GM12878 (cell line): ENCODE measurements at regions not wholly inside any gene's neighbourhood (a gene's known extent, or its start where the extent isn't known, plus 50 kb on each side); places are given as distances from the start of the nearest gene placed in this dataset.
A peak's percentile ranks its signal among the peaks of the same experiment; 100 is the strongest.

Experiments used
- ASH2L ChIP-seq: fragments of 300-600, 200-600 bp; sonication (generic); IDR thresholded peaks from 2 replicates; pipeline ENCODE4 v1.6.1; 2017; ENCODE audit warnings: low read depth, mild to moderate bottlenecking, borderline replicate concordance
- ATF7 ChIP-seq: fragments of 450-650 bp; IDR thresholded peaks from 2 replicates; pipeline ENCODE4 v1.6.1; 2016; ENCODE audit warnings: low read depth, mild to moderate bottlenecking
- BHLHE40 ChIP-seq, 2 experiments: fragments of 450-650 bp in 1 of 2; IDR thresholded peaks; 2 replicates each; pipeline ENCODE4 v1.6.1; 2011 to 2017; ENCODE audit warnings: low read depth in 2 of 2, borderline replicate concordance in 1 of 2, improper control_type of control experiment in 1 of 2, low read length in 1 of 2, mild to moderate bottlenecking in 1 of 2
- BMI1 ChIP-seq: fragments of 450-650 bp; IDR thresholded peaks from 2 replicates; pipeline ENCODE4 v1.6.1; 2016; ENCODE audit warnings: mild to moderate bottlenecking, moderate library complexity, borderline replicate concordance
- CBX3 ChIP-seq: fragments of 200-600 bp; sonication (generic); IDR thresholded peaks from 2 replicates; pipeline ENCODE4 v1.6.1; 2016; ENCODE audit warnings: low read depth, borderline replicate concordance
- ETV6 ChIP-seq, 2 experiments: fragments of 450-650 bp in 1 of 2; IDR thresholded peaks in 1 of 2; conservative IDR thresholded peaks in 1 of 2; 2 replicates each; pipeline ENCODE4 v1.6.1; 2014; ENCODE audit warnings: antibody characterized with exemption in 1 of 2, borderline replicate concordance in 1 of 2, low read depth in 1 of 2, mild to moderate bottlenecking in 1 of 2, moderate library complexity in 1 of 2
- GATAD2B ChIP-seq: fragments of 450-650 bp; conservative IDR thresholded peaks from 2 replicates; pipeline ENCODE4 v1.6.1; 2017; ENCODE audit warnings: low read depth, mild to moderate bottlenecking, moderate library complexity
- HDAC6 ChIP-seq: fragments of 200-600 bp; sonication (generic); IDR thresholded peaks from one replicate; pipeline ENCODE4 v1.8.0; 2017; ENCODE audit warnings: antibody characterized with exemption; ENCODE audit not compliant: unreplicated experiment
- HDGF ChIP-seq: fragments of 450-650 bp; IDR thresholded peaks from 2 replicates; pipeline ENCODE4 v1.6.1; 2016; ENCODE audit warnings: antibody characterized with exemption
- MXI1 ChIP-seq: fragments of 150-350 bp; IDR thresholded peaks from 2 replicates; pipeline ENCODE4 v1.6.1; 2011; ENCODE audit warnings: low read depth, mild to moderate bottlenecking, inconsistent platforms, low read length, improper control_type of control experiment
- MYC ChIP-seq: IDR thresholded peaks from 2 replicates; pipeline ENCODE4 v1.6.1; 2011; ENCODE audit warnings: mild to moderate bottlenecking, low read length, moderate library complexity, inconsistent platforms; ENCODE audit not compliant: insufficient read depth, insufficient replicate concordance, insufficient read length, severe bottlenecking
- NFIC ChIP-seq: IDR thresholded peaks from 2 replicates; pipeline ENCODE4 v1.6.1; 2012; ENCODE audit warnings: low read depth, mild to moderate bottlenecking, inconsistent platforms, low read length, moderate library complexity
- PRDM15 ChIP-seq: fragments of 450-650 bp; formaldehyde crosslinking; IDR thresholded peaks from 2 replicates; pipeline ENCODE4 v1.4.0; 2020; ENCODE audit warnings: mild to moderate bottlenecking, moderate library complexity
- RAD21 ChIP-seq: IDR thresholded peaks from 2 replicates; pipeline ENCODE4 v1.6.1; 2011; ENCODE audit warnings: mild to moderate bottlenecking, low read depth, low read length, moderate library complexity; ENCODE audit not compliant: insufficient read depth
- RB1 ChIP-seq: fragments of 450-650 bp; formaldehyde crosslinking; IDR thresholded peaks from 2 replicates; pipeline ENCODE4 v1.6.1; 2017; ENCODE audit warnings: mild to moderate bottlenecking, borderline replicate concordance
- RBBP5 ChIP-seq: fragments of 200-600 bp; sonication (generic); conservative IDR thresholded peaks from 2 replicates; pipeline ENCODE4 v1.6.1; 2016
- RELA ChIP-seq: fragments of 450-650 bp; IDR thresholded peaks from 2 replicates; pipeline ENCODE4 v1.8.0; 2014; ENCODE audit warnings: borderline replicate concordance; ENCODE audit not compliant: partially characterized antibody
- SKIL ChIP-seq: fragments of 450-650 bp; IDR thresholded peaks from 2 replicates; pipeline ENCODE4 v1.6.1; 2017; ENCODE audit warnings: mild to moderate bottlenecking, low read depth, inconsistent platforms; ENCODE audit not compliant: poor library complexity, severe bottlenecking
- SMAD5 ChIP-seq: IDR thresholded peaks from 2 replicates; pipeline ENCODE4 v1.6.1; 2016; ENCODE audit warnings: antibody characterized with exemption, low read depth
- STAT1 ChIP-seq: fragments of 450-650 bp; conservative IDR thresholded peaks from 2 replicates; pipeline ENCODE4 v1.6.1; 2014; ENCODE audit warnings: antibody characterized with exemption, mild to moderate bottlenecking
- SUPT20H ChIP-seq: IDR thresholded peaks from 2 replicates; pipeline ENCODE4 v1.6.1; 2011; ENCODE audit warnings: low read depth, mild to moderate bottlenecking, low read length, moderate library complexity, borderline replicate concordance; ENCODE audit not compliant: control insufficient read depth
- SUZ12 ChIP-seq: fragments of 200-600 bp; sonication (generic); IDR thresholded peaks from one replicate; pipeline ENCODE4 v1.6.1; 2018; ENCODE audit warnings: antibody characterized with exemption, mild to moderate bottlenecking; ENCODE audit not compliant: unreplicated experiment
- TAF1 ChIP-seq: IDR thresholded peaks from 2 replicates; pipeline ENCODE4 v1.6.1; 2011; ENCODE audit warnings: mild to moderate bottlenecking, low read depth, low read length, borderline replicate concordance
- TCF3 ChIP-seq: IDR thresholded peaks from 2 replicates; pipeline ENCODE4 v1.6.1; 2012; ENCODE audit warnings: low read depth, mild to moderate bottlenecking, low read length, borderline replicate concordance; ENCODE audit not compliant: insufficient read depth

GRCh38 chr4:53702334-53703266 lies 111.3 kb upstream of the LNX1 start (continued):
- TF ChIP-seq RB1: peak; percentile 97
- no peak for TF ChIP-seq SMAD5
- 0 out of 2 replicates have a peak, but pooled peaks have one; percentile 43 for TF ChIP-seq ASH2L
- peak; percentile 88 for TF ChIP-seq TCF3
- peak; percentile 24; the same call in 1 of the 2 replicates for TF ChIP-seq RAD21
- no peak; the same call in 1 of the 2 replicates for TF ChIP-seq TAF1
- peak; percentile 76; the same call in 1 of the 2 replicates for TF ChIP-seq HDGF
- peak; percentile 99 for TF ChIP-seq GATAD2B
- TF ChIP-seq RELA: peak; percentile 93
- peak; percentile 10; the same call in 1 of the 2 replicates for TF ChIP-seq BMI1
- TF ChIP-seq STAT1: 0 out of 2 replicates have a peak, but pooled peaks have one; percentile 36
- TF ChIP-seq MYC: no peak
- TF ChIP-seq CBX3: no peak
- 0 out of 2 replicates have a peak, but pooled peaks have one; percentile 31 for TF ChIP-seq MXI1
- TF ChIP-seq ATF7: peak; percentile 58
- no peak for TF ChIP-seq SUPT20H
- no peak for TF ChIP-seq SUZ12
- TF ChIP-seq SKIL: peak; percentile 81
- peak in 1 of 2 experiments; percentile 61; a peak in 1 of 4 replicates for TF ChIP-seq ETV6 (conservative IDR thresholded peaks at IDR 0.05 in 1 of 2, IDR thresholded peaks at IDR 0.05 in 1 of 2; ENCODE audit: borderline replicate concordance in 1 of 2, low read depth in 1 of 2)
- TF ChIP-seq NFIC: peak; percentile 86
- no peak for TF ChIP-seq PRDM15 (CRISPR knock-in tag)
- no peak for TF ChIP-seq RBBP5
- no peak for TF ChIP-seq HDAC6
- peak; percentile 71 to 77; a peak in 3 of 4 replicates for TF ChIP-seq BHLHE40 (IDR thresholded peaks at IDR 0.05; ENCODE audit: borderline replicate concordance in 1 of 2, low read depth in 2 of 2, low read length in 1 of 2)
